Left renal pelvis (tissue), 4 donors: ENCODE measurements at regions not wholly inside any gene's neighbourhood (a gene's known extent, or its start where the extent isn't known, plus 50 kb on each side); places are given as distances from the start of the nearest gene placed in this dataset.

Experiments
- DNase-seq, 4 donors: peaks; one replicate each; pipeline ENCODE4 v3.0.0-alpha.2; 2013; ENCODE audit warnings: low read depth in 4 of 4, low spot score in 3 of 4

DNA sequence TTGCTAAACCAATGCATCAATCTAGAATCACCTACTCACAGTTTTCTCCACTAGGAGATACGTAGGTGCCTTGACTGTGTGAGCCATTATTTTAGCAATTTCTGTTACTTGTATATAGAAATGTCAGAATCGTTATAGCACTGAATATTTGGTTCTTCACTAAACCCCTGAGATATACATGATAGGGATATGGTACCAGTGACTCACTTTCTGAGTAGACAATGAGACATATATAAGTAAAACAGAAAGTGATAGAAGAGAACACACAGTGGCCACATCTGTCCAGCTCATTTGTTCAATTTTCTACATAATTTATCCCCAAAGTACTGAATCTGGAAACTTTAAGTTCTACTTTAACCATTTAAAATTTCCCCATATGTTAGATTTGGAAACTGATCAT, 1505.5 kb upstream of the TMEM132C start:
- no peak for DNase-seq

DNA sequence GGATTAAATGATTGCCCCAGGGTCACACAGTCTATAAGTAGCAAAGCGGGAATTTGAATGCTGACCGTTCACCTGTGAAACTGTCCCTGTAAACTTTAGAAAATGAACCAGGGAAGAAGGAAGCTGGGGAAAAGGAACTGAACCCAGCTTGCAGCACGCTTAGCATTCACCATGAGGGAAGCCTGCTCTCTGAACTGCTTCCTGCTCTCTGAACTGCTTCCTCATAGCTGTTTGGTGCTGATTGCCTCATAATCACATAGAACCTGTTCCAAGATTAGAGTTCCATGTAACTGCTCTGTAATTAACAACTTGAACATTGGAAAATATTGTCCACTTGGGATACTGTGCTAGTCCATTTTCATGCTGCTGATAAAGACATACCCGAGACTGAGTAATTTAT, 1504.8 kb upstream of the TMEM132C start:
- no peak for DNase-seq

DNA sequence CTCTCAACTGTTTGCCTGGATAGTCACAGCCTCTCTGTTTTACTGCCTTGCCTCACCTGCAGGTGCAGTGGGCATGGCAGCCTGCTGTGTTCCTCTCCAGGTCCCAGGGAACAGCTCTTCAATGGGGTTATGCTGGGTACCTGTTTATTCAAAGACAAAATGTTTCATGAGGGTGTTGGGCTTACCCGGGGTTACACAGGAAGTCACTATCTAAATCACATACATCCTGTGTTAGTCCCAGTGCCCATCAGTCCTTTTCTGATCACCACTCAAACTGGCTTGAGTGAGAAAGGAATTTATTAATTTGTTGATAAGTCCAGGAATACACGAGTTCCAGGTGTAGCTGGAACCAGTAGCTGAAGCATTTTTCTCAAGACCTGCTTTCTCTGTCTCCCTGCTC, 1503.6 kb upstream of the TMEM132C start:
- DNase-seq, result no peak

DNA sequence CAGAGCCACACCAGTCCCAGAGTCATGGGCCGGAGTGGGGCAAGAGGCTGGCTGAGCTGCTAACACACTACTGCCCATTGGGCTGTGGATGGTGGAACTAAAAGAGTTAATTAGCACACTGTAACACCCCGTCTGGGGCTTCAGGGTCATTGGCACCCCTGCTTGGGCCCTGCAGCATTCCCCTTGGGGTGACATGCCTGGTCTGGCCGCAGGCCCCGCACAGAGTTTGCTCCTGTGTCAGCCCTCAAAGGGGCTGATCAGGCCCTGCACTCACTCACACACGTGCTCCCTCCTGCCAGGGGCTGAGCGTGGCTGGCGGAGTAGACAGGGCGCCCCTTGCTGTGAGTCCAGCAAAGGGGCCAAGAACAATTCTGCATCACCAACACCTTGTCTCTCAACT, 1499.6 kb upstream of the TMEM132C start:
- no peak for DNase-seq

DNA sequence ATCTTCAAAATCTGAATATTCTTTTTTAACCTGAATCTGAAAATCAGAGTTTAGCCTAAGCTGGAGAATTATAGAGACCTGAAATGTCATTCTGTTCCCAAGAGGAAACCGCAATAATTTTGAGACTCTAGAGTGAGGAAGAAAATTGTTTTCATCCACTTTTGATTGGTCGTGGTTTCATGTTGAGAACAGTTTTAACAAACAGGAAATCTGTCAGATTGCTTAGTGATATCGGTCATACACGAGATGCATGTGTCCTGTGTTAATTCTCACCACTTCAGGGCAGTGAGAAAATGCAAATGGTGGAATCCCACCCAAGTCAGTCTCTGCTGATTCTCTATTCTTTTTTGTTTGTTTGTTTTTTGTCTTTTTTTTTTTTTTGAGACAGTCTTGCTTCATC, 1498.5 kb upstream of the TMEM132C start:
- no peak for DNase-seq

DNA sequence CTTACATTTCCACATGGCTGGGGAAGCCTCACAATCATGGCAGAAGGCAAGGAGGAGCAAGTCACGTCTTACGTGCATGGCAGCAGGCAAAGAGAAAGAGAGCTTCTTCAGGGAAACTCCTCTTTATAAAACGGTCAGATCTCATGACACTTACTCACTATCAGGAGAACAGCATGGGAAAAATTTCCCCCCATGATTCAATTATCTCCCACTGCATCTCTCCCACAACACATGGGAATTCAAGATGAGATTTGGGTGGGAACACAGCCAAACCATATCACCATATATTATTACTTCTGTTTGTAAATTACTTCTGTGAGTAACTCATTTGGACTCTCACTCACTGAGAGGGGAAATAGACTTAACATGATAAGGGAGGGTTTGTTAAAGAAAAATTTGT, 1496.8 kb upstream of the TMEM132C start:
- DNase-seq, result no peak

DNA sequence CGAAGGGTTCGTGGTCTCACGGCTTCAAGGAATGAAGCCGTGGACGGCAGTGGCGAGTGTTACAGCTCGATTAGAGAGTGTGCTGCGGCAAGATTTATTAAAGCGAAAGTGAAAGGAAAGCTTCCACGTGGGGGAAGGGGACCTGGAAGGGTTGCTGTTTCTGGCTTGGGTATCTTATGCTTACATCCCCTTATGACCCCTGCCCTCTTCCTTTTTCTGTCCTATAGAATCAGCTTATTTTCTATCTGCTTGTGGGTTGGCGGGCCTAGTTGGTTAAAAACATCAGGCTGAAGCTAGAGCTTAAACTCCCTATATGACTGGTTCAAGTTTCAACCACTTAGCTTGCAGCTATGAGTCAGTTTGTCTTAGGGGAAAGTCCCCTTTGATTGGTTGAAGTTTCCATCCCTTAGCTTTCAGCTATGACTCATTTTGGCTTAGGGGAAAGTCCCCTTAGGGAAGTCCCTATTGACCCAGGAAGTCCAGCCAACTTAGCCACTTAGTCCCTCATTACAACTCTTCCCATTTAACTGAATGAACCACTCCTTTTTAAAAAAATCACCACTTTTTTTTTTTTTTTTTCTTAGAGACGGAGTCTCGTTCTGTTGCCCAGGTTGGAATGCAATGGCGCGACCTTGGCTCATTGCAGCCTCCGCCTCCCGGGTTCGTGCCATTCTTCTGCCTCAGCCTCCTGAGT, 1494.7 kb upstream of the TMEM132C start:
- no peak for DNase-seq

DNA sequence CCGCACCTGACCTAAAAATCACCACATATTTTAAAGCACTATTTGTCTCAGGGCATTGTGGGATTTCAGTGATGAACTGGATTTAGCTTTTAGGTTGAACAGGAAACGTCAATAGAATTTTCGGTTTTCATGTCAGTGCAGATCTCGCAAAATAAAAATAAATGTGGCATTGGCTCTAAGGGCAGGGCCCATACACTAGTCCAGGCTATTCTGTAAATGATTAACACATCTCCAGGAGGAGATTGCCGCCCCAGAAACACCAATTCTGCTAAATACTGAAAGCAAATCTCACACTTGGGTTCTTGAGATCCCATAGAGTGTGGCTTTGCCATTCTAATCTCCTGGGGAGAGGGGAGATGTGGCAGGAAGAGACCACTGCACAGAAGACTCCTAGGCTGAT, 1494.0 kb upstream of the TMEM132C start:
- DNase-seq, result no peak

DNA sequence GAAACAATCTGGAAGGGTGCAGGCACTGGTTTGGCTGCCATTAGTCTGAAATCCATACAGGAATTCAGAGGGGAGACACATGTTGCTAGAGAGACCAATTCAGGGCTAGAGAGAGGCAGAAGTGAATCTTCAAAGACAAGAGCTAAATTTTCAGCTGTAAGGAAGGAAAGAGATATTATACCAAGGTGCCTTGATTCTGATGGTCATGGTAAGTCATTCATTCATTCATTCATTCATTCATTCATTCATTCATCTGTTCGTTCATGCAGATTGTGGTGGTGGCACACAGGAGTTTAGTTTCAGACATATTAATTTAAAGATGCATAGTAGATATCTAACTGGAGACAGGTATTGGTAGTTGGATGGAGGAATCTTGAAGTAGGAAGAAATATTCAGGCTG, 1493.5 kb upstream of the TMEM132C start:
- DNase-seq, result no peak

DNA sequence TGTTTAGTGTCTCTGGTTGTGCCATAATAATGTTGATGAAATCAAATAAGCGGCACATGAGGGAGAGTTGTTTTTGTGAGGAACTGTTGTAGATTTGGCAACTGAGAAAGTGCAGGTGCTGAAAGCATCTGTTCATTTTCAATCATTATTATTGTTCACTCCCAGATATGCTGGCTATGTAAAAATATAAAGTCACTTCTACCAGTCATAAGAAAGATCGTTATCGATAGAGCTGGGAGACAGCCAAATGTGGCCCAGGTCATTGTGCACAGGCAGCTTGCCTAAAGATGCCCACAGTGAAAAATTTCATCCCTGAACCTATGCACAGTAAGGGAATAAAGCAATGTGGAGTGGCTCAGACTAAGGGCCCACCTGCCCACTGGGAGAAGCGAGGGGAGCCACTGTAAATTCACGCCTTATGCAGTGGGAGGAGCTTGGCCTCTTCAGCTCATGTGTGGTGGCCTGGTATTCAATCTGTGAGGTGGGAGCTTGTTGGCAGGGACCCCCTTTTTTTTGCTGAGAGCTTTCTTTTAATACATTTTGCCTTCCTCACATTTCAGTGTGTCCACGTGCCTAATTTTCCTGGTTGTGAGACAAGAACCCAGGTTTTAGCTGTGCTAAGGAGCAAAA, 1490.8 kb upstream of the TMEM132C start:
- DNase-seq, result no peak

DNA sequence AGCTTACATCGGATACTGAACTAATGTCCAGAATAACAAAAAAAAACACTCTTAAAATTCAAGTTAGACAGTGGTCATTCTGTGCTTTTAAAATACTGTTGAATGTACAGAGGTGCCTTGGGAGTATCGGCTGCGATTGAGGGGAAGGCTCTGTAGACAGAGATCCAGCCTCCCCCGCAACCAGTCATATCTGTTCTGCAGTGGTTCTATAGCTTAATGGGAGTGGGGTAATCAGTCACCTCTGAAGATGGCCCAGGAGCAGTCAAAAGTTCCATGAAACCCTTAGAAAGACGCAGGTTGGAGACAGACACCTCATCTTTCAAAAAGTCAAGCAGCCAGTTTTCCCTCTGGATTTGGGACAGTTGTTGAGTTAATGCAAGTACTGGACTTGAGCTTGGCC, 1486.6 kb upstream of the TMEM132C start:
- no peak for DNase-seq

DNA sequence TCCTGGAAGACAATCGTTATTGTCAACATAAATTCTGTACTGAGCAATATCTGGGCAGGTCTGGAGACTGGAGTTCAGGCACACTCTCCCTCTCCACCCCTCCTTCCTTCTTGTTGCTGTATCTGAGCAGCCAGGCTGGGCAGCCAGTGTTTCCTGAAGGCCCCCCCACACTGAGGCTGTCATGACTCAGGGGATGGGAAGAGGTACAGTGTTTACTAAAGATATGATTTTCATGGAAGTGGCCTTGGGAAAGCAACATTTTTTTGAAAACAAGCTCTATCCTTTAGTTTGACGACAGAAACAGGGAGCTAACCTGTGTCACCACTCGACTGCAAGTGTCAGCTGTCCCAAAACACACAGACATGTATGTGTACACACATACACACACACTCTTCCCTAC, 1485.4 kb upstream of the TMEM132C start:
- DNase-seq, result no peak

DNA sequence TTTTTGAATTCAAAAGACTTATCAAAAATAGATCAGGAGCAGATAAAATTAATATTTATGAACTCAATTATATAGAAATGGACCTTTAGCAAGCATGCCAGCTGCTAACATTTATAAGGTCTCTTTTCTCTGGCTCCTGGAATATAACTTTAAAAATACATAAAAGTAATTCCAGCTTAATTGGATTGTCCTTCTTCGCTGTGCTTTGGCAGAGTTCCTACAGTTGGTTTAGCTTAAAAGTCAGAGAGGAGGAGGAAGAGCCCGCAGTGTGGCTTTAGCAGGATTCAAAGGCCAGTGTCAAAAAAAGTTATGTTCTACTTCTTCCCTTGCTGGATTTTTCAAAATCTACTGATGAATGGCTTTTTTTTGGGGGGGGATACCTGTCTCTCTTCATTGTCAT, 1484.9 kb upstream of the TMEM132C start:
- no peak for DNase-seq

DNA sequence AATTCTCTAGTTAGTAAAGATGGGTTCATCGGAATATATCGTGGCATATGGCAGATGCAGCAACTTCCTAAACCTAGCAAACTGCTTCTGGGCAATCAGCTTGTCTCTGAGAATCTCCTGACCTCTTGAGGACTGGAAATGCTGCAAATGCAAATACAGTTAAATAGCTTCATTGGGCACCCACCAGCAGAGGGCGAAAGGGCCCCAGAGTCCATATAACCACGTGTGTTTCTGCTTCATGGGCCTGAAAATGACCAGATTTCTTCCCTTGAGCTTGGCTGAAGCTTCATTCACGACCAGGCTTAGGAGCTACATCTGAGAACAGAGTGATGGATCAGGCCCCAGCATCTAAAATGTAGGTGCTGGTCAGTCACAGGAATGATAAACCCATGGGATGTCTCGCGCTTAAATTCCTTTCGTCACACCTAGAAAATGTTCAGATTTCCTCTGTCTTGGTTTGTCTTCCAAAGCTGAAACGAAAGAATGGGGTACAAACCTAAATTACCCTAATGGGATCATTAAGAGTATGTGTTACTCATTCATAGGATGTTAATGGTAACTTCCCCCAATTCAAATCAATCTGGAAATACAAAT, 1482.5 kb upstream of the TMEM132C start:
- peak in 2 of 4 donors; percentile 8 to 27 for DNase-seq

DNA sequence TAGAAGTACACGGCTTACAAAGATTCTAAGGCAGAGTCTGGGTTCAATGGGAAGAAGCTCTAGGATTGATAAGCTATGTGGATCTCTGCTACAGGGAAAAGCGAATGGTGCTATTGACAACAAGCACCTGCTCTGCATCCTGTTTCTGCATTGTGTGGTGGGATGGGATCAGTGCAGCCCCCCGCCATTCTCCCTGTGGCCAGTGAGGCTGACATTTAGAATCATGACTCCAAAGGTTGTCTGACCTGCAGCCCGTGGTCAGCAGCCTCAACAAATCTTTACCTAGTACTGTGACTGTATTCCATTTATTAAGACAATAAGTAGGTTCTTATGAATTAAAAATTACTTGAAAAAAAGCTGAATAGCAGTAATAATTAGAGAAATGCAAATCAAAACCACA, 1477.0 kb upstream of the TMEM132C start:
- DNase-seq, result no peak

DNA sequence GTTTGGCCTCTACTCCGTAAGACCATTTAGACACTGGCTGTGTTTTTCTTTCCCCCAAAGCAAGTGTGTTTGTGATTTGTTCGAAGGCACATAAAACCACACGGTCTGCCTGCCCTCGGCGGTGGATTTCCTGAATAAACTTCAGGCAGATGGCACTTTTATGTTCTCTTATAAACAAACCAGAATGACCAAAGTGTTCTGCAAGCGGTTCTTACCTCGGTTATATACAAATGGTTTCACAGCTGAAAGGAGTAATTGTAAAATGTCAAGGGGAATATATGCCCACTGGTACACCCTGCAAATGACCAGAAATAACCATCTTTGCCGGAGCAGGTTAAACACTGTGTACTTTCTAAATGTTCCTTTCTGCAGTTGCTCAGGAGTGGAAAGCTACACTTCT, 1475.8 kb upstream of the TMEM132C start:
- no peak for DNase-seq

DNA sequence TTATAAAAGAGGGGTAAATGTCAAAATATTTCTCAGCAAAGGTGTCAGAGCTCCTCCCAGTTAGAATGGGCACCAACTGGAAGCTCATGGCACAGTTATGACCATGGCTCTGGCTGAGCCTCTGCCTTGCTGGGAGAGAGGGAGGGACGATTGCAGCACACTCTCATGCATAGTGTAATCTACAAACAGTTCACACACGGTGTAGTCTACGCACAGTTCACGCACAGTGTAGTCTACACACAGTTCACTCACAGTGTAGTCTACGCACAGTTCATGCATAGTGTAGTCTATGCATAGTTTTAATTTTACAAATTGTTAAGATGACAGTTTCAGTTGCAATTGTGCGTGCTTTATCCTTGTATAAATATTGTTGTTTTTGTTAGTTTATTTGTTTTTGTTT, 1474.6 kb upstream of the TMEM132C start:
- DNase-seq, result no peak

DNA sequence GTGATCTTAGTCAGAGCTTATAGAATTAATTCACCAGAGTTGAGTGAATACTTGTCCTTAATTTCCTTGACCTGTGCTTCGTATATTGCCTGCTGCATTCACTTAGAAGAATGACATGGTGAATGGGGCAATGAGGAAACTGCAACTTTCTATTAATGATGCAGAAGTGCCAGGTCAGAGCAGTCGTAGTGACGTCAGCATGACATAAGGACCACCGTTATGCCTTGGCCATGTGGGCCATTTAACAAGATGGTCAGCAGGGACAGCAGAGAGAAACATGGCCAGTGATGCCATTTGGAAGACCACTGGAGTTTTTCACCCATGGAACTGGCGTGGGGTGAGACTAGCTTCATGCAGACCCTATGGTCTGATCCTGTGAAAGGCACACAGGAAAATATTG, 1469.4 kb upstream of the TMEM132C start:
- no peak for DNase-seq

DNA sequence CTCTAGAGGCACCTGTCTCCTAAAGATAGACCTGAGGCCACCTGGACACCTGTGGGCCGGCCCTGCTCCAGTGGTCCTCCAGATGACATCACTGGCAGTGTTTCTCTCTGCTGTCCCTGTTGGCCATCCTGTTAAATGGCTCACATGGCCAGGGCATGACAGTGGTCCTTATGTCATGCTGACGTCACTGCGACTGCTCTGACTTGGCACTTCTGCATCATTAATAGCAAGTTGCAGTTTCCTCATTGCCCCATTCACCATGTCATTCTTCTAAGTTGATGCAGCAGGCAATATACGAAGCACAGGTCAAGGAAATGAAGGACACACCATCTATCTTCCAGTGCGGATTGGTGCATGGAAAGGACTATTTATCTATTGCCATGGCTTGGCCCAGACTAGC, 1468.5 kb upstream of the TMEM132C start:
- DNase-seq, result no peak

DNA sequence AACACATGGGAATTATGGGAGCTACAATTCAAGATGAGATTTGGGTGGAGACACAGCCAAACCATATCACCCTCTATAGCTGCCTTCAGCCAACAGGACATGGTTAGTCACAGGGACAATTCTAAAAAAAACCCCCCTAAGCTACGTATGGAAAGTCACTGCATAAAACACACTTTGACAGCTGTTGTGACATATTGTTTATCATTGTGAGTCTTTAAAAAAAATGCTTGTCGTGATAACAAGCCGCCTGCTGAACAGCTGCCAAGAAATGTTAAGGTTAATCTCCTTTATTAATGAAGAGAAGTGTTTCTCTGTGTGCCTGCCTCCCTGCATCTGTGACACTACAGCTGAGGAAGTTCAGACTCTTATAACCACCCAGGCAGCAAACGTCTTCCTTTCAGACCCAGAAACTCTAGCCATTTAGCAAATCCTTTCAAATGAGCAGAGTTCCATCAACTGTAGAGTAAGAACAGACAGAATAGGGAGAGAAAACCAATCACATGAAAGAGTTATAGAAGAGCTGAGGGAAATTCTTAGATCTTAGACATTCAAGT, 1459.6 kb upstream of the TMEM132C start:
- no peak for DNase-seq

DNA sequence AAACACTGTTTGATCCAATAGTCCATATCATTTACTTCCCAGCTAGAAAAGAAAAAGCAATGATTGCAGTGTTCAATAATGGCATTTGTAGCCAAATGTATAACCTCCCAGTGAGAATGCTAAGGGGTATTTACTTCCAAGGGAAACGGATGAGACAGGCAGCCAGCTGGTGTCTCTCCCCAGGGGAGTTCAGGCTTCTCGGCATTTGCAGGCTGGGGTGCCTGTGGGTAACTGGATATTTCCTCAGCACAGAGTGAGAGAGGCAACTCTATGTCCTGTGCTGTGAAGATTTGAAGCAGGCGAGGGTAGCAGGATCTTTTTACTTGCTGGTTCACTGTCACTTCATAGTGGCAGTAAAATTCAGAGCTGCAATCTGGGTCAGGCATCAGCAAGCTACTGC, 1455.6 kb upstream of the TMEM132C start:
- DNase-seq, result no peak

DNA sequence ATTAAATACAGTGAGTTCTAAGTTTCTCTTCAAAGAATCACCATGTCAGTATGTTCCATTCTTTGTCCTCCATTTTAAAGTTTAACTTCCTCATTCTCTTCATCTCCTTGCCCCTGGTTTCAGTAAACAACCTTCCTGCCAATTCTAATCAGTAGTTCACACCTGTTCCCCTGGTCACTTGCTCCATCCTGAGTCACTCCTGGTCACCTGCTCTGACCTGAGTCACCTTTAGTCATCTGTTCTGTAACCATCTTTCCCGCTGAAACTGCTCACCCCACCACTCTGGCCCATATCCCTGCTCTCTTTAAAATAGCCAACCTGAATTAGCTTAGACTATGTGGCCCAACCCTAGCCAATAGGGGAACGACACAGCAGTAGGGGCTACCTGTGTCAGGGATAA, 1447.4 kb upstream of the TMEM132C start:
- DNase-seq, result no peak
